ENCODE measurements at regions not wholly inside any gene's neighbourhood (a gene's known extent, or its start where the extent isn't known, plus 50 kb on each side); places are given as distances from the start of the nearest gene placed in this dataset.

GRCh38 chr19:28019901-28020300 lies 1193.0 kb downstream of the UQCRFS1 start:
- intact Hi-C loops (cut with DNase I; ENCODE audit: low total_unique reads) (no loop called here), in situ Hi-C loops (cut with MboI; ENCODE audit: low sequenced_read_pairs in 4 of 4) (no loop called here)
- Histone ChIP-seq H3K4me3 (no peak overlapping the region), H3K4me1 (no peaks in the 10 kb centered on the region), H3K36me3 (no peaks in the 10 kb centered on the region), H3K9me3 (no peaks in the 10 kb centered on the region), H3K27me3 (no peaks in the 10 kb centered on the region), H3K27ac (no peak overlapping the region)
- ATAC-seq (no peak), DNase-seq (no peak)
- TF ChIP-seq CTCF (IDR thresholded peaks at IDR 0.05 in 4 of 5, conservative IDR thresholded peaks at IDR 0.05 in 1 of 5) (no peak), POLR2A (IDR thresholded peaks at IDR 0.05) (no peak)

GRCh38 chr19:28019371-28019770 lies 1193.6 kb downstream of the UQCRFS1 start:
- Histone ChIP-seq H3K27ac (no peak overlapping the region), H3K4me1 (no peaks in the 10 kb centered on the region), H3K4me3 (no peak overlapping the region), H3K27me3 (no peaks in the 10 kb centered on the region), H3K9me3 (no peaks in the 10 kb centered on the region), H3K36me3 (no peaks in the 10 kb centered on the region)
- TF ChIP-seq CTCF (IDR thresholded peaks at IDR 0.05 in 4 of 5, conservative IDR thresholded peaks at IDR 0.05 in 1 of 5) (no peak), POLR2A (IDR thresholded peaks at IDR 0.05) (no peak)
- intact Hi-C loops (cut with DNase I; ENCODE audit: low total_unique reads) (no loop called here), in situ Hi-C loops (cut with MboI; ENCODE audit: low sequenced_read_pairs in 4 of 4) (no loop called here)
- DNase-seq (no peak), ATAC-seq (no peak)

GRCh38 chr19:28018499-28018898 lies 1194.5 kb downstream of the UQCRFS1 start:
- in situ Hi-C loops (cut with MboI; ENCODE audit: low sequenced_read_pairs in 4 of 4) (no loop called here), intact Hi-C loops (cut with DNase I; ENCODE audit: low total_unique reads) (no loop called here)
- Histone ChIP-seq H3K4me3 (no peak overlapping the region), H3K4me1 (no peaks in the 10 kb centered on the region), H3K9me3 (no peaks in the 10 kb centered on the region), H3K27me3 (no peaks in the 10 kb centered on the region), H3K27ac (no peak overlapping the region), H3K36me3 (no peaks in the 10 kb centered on the region)
- DNase-seq (no peak), ATAC-seq (no peak)
- no peak for TF ChIP-seq CTCF (IDR thresholded peaks at IDR 0.05 in 4 of 5, conservative IDR thresholded peaks at IDR 0.05 in 1 of 5)
- TF ChIP-seq POLR2A (IDR thresholded peaks at IDR 0.05), result no peak

- TF ChIP-seq CTCF (IDR thresholded peaks at IDR 0.05 in 4 of 5, conservative IDR thresholded peaks at IDR 0.05 in 1 of 5) (no peak), POLR2A (IDR thresholded peaks at IDR 0.05) (no peak)
- Histone ChIP-seq H3K9me3 (no peaks in the 10 kb centered on the region), H3K4me3 (no peak overlapping the region), H3K27me3 (no peaks in the 10 kb centered on the region), H3K36me3 (no peaks in the 10 kb centered on the region), H3K27ac (no peak overlapping the region), H3K4me1 (no peaks in the 10 kb centered on the region)
- in situ Hi-C loops (cut with MboI; ENCODE audit: low sequenced_read_pairs in 4 of 4) (no loop called here), intact Hi-C loops (cut with DNase I; ENCODE audit: low total_unique reads) (no loop called here)
- ATAC-seq (no peak), DNase-seq (no peak)
Measured at GRCh38 chr19:28014615-28015405, 1198.1 kb downstream of the UQCRFS1 start.

GRCh38 chr19:28012361-28012760 lies 1200.6 kb downstream of the UQCRFS1 start:
- ATAC-seq, result no peak

More at GRCh38 chr19:28012361-28012760, 1200.6 kb downstream of the UQCRFS1 start:
- Histone ChIP-seq H3K27me3 (no peaks in the 10 kb centered on the region), H3K9me3 (no peaks in the 10 kb centered on the region), H3K4me1 (no peaks in the 10 kb centered on the region), H3K4me3 (no peak overlapping the region), H3K36me3 (no peaks in the 10 kb centered on the region), H3K27ac (no peak overlapping the region)
- intact Hi-C loops (cut with DNase I; ENCODE audit: low total_unique reads), result no loop called here
- in situ Hi-C loops (cut with MboI; ENCODE audit: low sequenced_read_pairs in 4 of 4), result no loop called here
- TF ChIP-seq CTCF (IDR thresholded peaks at IDR 0.05 in 4 of 5, conservative IDR thresholded peaks at IDR 0.05 in 1 of 5) (no peak), POLR2A (IDR thresholded peaks at IDR 0.05) (no peak)
- DNase-seq, result no peak

All from gastrocnemius medialis (tissue), 4 donors.